ENCODE measurements at regions not wholly inside any gene's neighbourhood (a gene's known extent, or its start where the extent isn't known, plus 50 kb on each side); places are given as distances from the start of the nearest gene placed in this dataset.
"Not testable (repeated sequence)": the region's sequence is repeated elsewhere in the genome, so short reads cannot be mapped to it uniquely, and the experiment has no call there.

DNA sequence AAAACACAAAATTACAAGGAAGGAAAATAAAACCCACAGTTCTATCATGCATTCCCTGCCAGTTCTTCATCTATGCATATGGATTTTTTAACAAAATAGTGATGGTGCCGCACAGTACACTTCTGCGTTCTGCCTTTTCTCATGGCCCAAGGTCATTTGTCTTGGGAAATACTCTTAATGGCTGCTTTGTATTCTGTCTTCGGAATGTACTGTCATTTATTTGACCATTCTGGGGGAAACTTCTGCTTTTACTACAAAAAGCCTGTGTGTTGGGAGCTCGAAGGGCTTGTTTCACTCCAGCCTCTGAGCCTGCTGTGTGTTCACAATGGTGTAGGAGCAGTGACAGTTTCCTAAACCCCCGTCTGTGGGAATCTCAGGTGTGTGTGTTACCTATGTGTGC, 82.8 kb upstream of the SEC14L1 start:
- Histone ChIP-seq H3K36me3 (no peaks in the 10 kb centered on the region), H3K9me3 (no peaks in the 10 kb centered on the region), H3K4me3 (no peak overlapping the region), H3K4me1 (no peaks in the 10 kb centered on the region), H3K27ac (no peak overlapping the region), H3K27me3 (peaks cover 0 to 8% (median 0%) of the 10 kb centered on the region in 4 donors)
- FAIRE-seq (no peak), ATAC-seq (no peak), DNase-seq (no peak)
- WGBS, 2 donors = 19 to 26% methylated on average over 5 of the region's 5 CpGs
- TF ChIP-seq CTCF (IDR thresholded peaks at IDR 0.05) = no peak
- intact Hi-C loops (cut with DNase I) = loop anchor here in 2 of 3 donors (10.0 kb wide), 2 partner anchors 183 to 193 kb away; partner anchors contain the start of gene MGAT5B (in 1 of the 2)

DNA sequence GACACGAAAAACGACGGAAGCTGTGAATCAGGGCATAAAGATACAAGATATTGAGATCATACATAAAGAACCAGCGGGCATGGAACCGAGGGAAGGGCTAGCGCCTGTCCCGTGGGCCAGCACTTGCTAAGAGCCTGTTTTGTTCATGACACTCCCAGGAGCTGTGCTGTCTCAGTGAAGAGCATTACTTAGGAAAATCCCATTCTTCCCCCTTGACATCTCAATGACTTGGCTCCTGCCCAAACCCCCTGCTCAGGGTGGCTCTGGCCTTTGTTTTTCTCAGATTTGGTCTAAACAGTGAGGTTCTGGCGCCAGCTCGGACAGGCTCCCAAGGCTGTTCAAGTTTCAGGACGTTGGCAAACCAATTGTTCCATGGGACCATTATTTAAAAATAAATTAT, 79.1 kb upstream of the SEC14L1 start:
- ATAC-seq (no peak), DNase-seq (no peak), FAIRE-seq (no peak)
- TF ChIP-seq CTCF (IDR thresholded peaks at IDR 0.05) = no peak
- H3K4me1 ChIP-seq = no peaks in the 10 kb centered on the region
- no peaks in the 10 kb centered on the region for H3K9me3 ChIP-seq
- 68 to 78% methylated on average over 10 of the region's 10 CpGs for WGBS, 2 donors
- H3K27ac ChIP-seq = no peak overlapping the region
- H3K36me3 ChIP-seq = no peaks in the 10 kb centered on the region
- no peak overlapping the region for H3K4me3 ChIP-seq
- intact Hi-C loops (cut with DNase I) = no loop called here
- no peaks in the 10 kb centered on the region for H3K27me3 ChIP-seq

DNA sequence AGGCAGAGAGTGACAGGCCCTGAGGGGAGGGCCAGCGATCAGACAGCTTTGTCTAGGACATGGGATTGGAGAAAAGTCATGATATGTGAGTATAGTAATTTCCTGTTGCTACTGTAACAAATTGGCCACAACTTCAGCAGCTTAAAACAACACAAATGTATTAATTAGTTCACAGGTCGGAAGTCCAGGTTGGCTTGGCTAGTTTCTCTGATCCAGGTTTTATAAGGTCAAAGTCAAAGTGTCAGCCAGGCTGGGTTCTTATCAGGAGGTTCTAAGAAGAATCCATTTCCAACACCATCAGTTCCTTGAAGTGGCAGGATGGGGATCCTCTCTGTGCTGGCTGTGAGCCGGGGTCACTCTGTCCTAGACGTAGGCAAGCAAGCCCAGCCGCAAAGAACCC, 76.2 kb upstream of the SEC14L1 start:
- H3K4me1 ChIP-seq = no peaks in the 10 kb centered on the region
- H3K27ac ChIP-seq = no peak overlapping the region
- no peak for DNase-seq
- no peaks in the 10 kb centered on the region for H3K27me3 ChIP-seq
- intact Hi-C loops (cut with DNase I) = no loop called here
- 69 to 80% methylated on average over 5 of the region's 5 CpGs for WGBS, 2 donors
- no peak for TF ChIP-seq CTCF (IDR thresholded peaks at IDR 0.05)
- no peak for FAIRE-seq
- H3K4me3 ChIP-seq = no peak overlapping the region
- no peaks in the 10 kb centered on the region for H3K36me3 ChIP-seq
- no peaks in the 10 kb centered on the region for H3K9me3 ChIP-seq
- ATAC-seq = no peak

- TF ChIP-seq CTCF (IDR thresholded peaks at IDR 0.05) = no peak
- no peak for FAIRE-seq
- no peak for ATAC-seq
- Histone ChIP-seq H3K9me3 (no peaks in the 10 kb centered on the region), H3K27ac (no peak overlapping the region), H3K27me3 (no peaks in the 10 kb centered on the region), H3K4me1 (no peaks in the 10 kb centered on the region), H3K4me3 (no peak overlapping the region), H3K36me3 (no peaks in the 10 kb centered on the region)
- intact Hi-C loops (cut with DNase I) = loop anchor here in 1 of 3 donors (5.0 kb wide), 1 partner anchor 199 kb away; the partner anchor contains the start of gene MGAT5B
- WGBS, 2 donors = 54 to 62% methylated on average over 2 of the region's 2 CpGs
- DNase-seq = no peak
Measured at GRCh38 chr17:77066165-77066564, 74.6 kb upstream of the SEC14L1 start.

- H3K36me3 ChIP-seq, H3K9me3 ChIP-seq, H3K27ac ChIP-seq, H3K4me1 ChIP-seq, FAIRE-seq, H3K27me3 ChIP-seq, H3K4me3 ChIP-seq: not testable (repeated sequence)
- peak; percentile 21 to 71 (median 60) for TF ChIP-seq CTCF (IDR thresholded peaks at IDR 0.05)
- 26 to 30% methylated on average over 10 of the region's 10 CpGs for WGBS, 2 donors
- intact Hi-C loops (cut with DNase I) = loop anchor here in 1 of 3 donors (5.0 kb wide), 1 partner anchor 200 kb away; the partner anchor contains the start of gene MGAT5B
- ATAC-seq = peak in 3 of 4 donors; percentile 58 to 78 (median 74)
- peak in 1 of 6 donors; percentile 41 for DNase-seq
Measured at GRCh38 chr17:77066726-77067409, 73.9 kb upstream of the SEC14L1 start.
